ENCODE measurements at regions not wholly inside any gene's neighbourhood (a gene's known extent, or its start where the extent isn't known, plus 50 kb on each side); places are given as distances from the start of the nearest gene placed in this dataset.

- DNase-seq = no peak
Observed at GRCh38 chr20:63115651-63116411, 100.1 kb downstream of the YTHDF1 start.

- DNase-seq = no peak
Observed at GRCh38 chr20:63114693-63115311, 101.1 kb downstream of the YTHDF1 start.

- no peak for DNase-seq
Observed at GRCh38 chr20:63114006-63114692, 101.8 kb downstream of the YTHDF1 start.

GRCh38 chr20:63112491-63113219, 103.3 kb downstream of the YTHDF1 start:
- DNase-seq = no peak

- no peak for DNase-seq
Observed at GRCh38 chr20:63108247-63108646, 101.5 kb upstream of the BHLHE23 start.

GRCh38 chr20:63107449-63108200, 100.9 kb upstream of the BHLHE23 start:
- no peak for DNase-seq

GRCh38 chr20:63106765-63107448, 100.1 kb upstream of the BHLHE23 start:
- no peak for DNase-seq

GRCh38 chr20:63106108-63106764, 99.5 kb upstream of the BHLHE23 start:
- no peak for DNase-seq

- DNase-seq = no peak
Observed at GRCh38 chr20:63105211-63106107, 98.7 kb upstream of the BHLHE23 start.

GRCh38 chr20:63104312-63105181, 97.8 kb upstream of the BHLHE23 start:
- no peak for DNase-seq

- DNase-seq = no peak
Observed at GRCh38 chr20:63103402-63104311, 96.9 kb upstream of the BHLHE23 start.

GRCh38 chr20:63102721-63103375, 96.1 kb upstream of the BHLHE23 start:
- peak; percentile 69 to 71 for DNase-seq

- peak; percentile 56 to 71 for DNase-seq
Observed at GRCh38 chr20:63101781-63102720, 95.3 kb upstream of the BHLHE23 start.

- DNase-seq = no peak
Observed at GRCh38 chr20:63100926-63101699, 94.3 kb upstream of the BHLHE23 start.

GRCh38 chr20:63100174-63100925, 93.6 kb upstream of the BHLHE23 start:
- no peak for DNase-seq
